ENCODE measurements at regions not wholly inside any gene's neighbourhood (a gene's known extent, or its start where the extent isn't known, plus 50 kb on each side); places are given as distances from the start of the nearest gene placed in this dataset.

- no peak for DNase-seq (ENCODE audit: low read depth)
Measured at GRCh38 chr16:77594057-77594456, 128.3 kb upstream of the NUDT7 start.

DNA sequence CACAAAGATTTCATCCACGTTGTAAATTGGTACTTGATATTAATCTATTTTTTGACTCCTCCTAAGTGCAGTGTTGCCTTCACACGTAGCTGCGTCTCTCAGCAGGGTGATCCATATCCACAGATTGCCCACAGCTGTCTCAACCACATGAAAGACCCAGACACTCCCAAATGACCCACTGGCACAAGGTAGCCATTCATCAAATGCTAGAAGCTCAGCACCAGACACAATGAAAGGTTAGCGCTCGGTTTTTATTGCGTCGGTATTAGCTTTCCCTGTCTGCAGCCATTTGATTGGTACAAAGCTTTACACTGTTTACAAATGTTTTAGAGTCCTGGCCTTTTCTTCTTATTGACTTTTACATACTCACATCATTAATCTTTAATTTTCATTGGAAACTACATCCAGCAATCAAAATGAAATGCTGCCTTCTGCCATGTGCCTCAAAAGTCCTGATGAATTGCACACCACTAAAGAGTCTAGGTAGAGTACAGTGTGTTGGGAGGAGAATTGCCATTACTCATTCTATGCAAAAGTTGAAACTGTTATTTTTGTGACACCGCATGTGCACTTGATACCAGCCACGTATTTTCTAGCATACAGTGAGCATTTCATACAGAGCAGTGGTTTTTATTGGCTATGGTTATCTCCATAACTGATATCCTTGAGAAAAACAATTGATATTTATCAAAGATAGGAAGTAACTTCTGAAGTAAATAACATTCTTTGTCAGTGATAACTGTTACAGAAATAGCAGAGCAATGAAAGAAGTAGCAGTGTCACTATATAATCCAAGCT, 127.3 kb upstream of the NUDT7 start:
- no peak for DNase-seq (ENCODE audit: low read depth)

- peak; percentile 60 for DNase-seq (ENCODE audit: low read depth)
Measured at GRCh38 chr16:77596261-77596660, 126.1 kb upstream of the NUDT7 start.

DNA sequence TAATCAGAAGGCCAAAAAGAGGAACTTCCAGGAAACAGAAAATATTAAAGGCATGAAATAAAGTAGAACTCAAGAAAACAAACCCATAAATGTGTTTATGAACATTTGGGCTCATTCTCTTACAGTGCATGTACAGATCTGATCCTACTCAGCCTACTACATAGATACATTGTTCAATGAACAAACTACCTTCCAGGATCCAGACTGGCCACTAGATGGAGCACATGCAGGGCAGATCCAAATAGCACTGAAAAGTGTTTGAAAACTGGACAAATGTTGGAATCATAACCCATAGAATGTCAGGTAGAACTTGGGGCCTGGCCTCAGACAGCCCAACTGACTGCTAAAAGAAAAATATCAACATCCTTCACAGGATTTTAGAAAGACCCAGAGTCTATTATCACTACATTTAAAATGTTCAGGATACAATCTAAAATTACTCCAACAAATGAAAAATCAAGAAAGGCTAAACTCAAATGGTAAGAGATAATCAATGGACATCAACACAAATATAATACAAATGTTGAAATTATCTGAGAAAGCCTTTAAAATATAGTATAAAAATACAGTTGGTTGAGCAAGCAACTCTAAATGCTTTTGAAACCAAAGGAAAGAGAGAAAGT, 122.4 kb upstream of the NUDT7 start:
- DNase-seq (ENCODE audit: low read depth), result peak; percentile 56

DNA sequence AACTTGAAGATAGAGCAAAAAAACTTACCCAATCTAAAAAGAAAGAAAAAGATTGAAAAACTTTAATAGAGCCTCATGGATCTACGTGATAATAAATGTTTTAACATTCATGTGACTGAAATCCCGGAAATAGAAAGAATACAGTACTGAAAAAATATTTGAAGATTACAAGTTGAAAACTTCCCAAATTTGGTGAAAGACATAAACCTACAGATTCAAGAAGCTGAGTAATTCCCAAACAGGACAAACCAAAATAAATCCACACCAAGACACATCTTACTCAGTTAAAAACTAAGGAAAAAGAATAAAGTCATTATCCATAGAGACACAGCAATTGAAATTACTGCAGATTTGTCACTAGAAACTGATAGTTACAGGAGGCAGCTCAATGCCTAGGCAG, 121.8 kb upstream of the NUDT7 start:
- no peak for DNase-seq (ENCODE audit: low read depth)

DNA sequence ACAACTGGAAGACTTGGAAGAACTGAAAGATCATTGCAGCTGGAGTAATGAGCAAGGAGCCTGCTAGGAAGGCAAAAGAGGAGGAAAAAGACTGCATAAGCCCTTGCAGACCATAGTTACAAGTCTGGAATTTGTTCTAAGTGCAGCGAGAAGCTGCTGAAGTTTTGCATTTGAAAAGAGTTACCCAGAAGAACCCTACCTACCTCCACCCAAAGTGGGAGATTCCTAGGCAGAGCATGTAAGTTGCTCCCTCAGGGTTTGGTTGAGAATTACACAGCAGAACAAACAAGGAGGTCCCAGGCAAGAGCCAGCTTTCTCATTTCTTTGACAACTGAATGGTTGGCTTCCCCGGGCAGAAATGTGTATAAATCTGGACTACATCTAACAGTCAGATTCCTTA, 118.7 kb upstream of the NUDT7 start:
- DNase-seq (ENCODE audit: low read depth), result no peak

DNA sequence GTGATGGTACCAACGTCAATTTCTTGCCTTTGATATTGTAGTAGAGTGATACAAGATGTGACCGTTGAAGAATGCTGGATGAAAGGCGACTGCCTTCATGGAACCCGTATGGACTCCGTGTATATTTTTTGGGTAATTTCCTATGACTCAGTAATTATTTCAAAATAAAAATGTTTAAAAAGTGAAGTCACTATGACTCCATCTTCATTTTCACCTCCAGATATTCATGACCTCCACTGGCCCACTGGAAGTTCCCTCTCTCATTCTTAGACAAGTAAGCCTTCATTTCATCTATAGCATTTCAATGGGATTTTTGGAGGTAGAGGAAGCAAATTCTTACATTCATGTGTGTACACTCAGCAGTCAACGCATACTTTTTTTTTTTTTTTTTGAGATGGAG, 111.8 kb upstream of the NUDT7 start:
- DNase-seq (ENCODE audit: low read depth), result peak; percentile 55

DNA sequence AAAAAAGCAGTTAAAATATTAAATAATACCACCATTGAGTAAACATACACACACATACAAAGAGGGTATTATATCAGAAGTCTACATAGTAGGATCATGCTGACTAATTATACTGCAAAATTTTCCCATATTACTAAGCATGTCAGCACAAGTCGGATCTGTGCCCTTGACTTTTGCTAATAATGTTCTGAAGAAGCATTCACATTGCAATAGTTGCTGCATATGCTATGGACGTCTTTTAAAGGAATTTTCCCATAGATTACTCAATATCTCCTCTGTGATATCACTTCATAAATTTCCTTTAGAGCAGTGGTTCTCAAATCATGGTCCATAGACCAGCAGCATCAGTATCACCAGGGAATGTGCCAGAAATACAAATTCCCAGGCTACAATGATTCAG, 110.9 kb upstream of the NUDT7 start:
- no peak for DNase-seq (ENCODE audit: low read depth)

GRCh38 chr16:77612596-77612995, 109.7 kb upstream of the NUDT7 start:
- no peak for DNase-seq (ENCODE audit: low read depth)

GRCh38 chr16:77613095-77613494, 109.2 kb upstream of the NUDT7 start:
- peak; percentile 29 for DNase-seq (ENCODE audit: low read depth)

GRCh38 chr16:77617553-77617952, 104.8 kb upstream of the NUDT7 start:
- no peak for DNase-seq (ENCODE audit: low read depth)

DNA sequence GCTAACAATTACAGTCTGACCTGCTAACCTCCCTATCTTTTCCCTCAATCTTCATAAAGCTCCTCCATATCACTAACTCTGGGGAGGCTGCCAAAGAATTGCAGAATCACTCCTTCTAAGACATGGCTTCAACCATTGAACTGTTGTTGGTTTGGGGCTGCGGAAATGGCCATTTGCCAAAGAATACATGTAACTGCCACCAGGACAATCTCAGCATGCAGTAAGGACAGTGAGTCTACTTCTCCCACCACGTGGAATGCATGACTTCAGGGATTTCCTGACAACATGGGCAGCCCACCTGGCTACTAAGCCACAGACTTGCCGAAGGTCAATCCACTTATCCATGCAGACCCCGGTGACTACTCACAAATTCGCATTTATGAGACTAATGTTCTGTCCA, 104.3 kb upstream of the NUDT7 start:
- DNase-seq (ENCODE audit: low read depth), result peak; percentile 42

GRCh38 chr16:77618951-77619350, 103.4 kb upstream of the NUDT7 start:
- DNase-seq (ENCODE audit: low read depth), result no peak

- no peak for DNase-seq (ENCODE audit: low read depth)
Measured at GRCh38 chr16:77624085-77624484, 98.2 kb upstream of the NUDT7 start.

- no peak for DNase-seq (ENCODE audit: low read depth)
Measured at GRCh38 chr16:77636615-77637014, 85.7 kb upstream of the NUDT7 start.

DNA sequence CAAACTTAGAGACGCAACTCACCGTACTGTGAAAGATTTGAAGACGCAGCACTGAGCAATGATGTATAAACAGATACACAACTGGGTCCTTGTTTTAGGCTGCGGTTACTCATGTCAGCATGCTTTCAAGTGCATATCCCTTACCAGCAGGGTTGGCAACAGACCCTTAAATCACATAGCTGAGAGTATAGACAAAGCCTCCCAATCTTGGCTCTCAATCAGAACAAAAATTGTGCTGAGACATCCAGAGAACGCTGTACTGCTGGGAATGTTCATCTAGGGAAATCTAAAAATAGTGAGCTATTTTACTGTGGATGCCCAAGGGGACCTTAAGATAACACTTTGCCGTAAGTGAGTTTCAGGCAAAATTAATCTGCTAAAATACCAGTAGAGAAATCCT, 84.4 kb upstream of the NUDT7 start:
- DNase-seq (ENCODE audit: low read depth), result no peak

DNA sequence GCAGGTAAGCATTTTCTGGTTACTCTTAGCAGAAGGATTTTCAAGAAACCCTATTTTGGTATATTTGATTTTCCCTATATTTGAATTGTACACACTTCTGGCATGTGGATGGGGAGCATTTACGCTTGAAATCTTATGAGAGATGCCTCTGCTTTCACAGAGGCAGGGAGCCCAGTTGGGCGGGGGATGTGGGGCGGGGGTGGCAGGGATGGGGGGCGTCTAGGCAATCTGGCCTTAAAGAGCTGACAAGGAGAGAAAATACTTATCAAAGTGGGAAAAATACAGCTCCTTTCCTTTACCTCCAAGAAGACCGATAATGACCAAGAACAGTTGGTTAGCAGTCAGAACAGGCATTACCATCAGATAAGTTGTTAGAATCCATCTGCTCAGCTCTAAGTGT, 79.1 kb upstream of the NUDT7 start:
- DNase-seq (ENCODE audit: low read depth), result no peak

DNA sequence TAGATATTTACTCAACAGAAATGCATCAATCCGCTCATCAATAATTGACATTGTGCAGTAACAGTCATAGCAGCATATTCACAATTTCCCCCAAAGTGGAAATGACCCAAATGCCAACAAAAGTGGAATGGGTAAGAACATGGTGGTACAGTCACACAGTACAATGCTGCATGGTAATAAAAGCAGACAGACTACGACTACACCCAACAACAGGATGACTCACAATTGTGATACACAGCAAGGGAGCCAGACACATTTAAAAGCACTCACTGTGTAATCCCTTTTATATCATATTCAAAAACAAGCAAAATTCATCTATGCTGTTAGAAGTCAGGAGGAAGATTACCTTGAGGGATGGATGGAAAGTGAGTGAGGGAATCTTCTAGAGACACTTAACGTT, 76.5 kb upstream of the NUDT7 start:
- DNase-seq (ENCODE audit: low read depth), result peak; percentile 33

GRCh38 chr16:77647726-77648125, 74.6 kb upstream of the NUDT7 start:
- no peak for DNase-seq (ENCODE audit: low read depth)

DNA sequence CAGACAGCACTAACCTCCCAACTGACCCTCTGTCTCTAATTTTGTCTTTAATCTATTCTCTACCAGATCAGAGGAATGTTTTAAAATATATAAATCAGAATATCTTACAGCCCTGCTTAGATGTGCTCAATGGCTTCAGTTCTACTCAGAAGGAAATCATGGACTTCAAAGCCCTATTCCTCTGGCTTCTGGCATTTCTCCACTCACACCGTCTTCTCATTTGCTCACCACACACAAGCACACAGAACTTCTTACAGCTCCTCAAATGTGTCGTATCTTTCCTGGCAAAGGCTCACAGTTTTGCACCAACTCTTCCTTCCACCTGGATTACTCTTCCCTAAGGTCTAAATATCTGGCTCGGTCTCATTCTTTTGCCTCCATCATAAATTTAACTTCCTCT, 71.6 kb upstream of the NUDT7 start:
- DNase-seq (ENCODE audit: low read depth), result no peak

DNA sequence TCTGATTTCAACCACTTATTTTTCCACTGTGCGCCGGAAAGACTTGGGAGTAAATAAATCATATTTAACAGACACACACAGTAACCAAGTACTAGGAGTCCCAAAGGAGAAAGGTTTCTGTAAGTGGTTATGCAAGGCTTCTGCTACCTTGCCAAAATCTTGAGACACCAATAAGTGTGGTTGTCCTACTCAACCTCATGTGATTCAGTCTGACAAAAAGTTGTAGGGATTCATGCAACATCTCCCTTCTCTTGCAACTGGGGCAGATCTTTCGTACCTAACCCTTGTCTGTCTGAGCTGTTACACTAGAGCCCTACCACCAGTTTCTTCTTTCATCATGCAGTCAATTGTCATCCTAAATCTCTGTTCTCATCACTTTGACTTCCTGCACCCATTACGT, 69.9 kb upstream of the NUDT7 start:
- no peak for DNase-seq (ENCODE audit: low read depth)

DNA sequence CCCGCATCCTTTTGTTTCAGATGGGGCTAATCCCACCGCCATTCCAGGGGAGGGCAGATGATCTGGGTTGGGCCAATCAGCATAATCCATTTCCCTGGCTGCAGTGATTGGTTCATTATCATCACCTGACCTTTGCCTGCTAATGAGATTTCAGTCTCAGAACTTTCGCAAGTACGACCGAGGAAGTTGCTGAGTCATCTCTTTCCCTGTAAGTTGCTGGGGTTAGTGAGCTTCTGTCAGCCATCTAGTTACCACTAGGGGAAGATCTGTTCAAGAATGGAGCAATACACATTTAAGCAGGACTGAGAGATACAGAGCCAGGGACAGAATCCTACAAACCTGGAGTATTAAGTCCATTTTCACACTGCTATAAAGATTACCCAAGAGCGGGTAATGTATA, 65.3 kb upstream of the NUDT7 start:
- DNase-seq (ENCODE audit: low read depth), result peak; percentile 68

DNA sequence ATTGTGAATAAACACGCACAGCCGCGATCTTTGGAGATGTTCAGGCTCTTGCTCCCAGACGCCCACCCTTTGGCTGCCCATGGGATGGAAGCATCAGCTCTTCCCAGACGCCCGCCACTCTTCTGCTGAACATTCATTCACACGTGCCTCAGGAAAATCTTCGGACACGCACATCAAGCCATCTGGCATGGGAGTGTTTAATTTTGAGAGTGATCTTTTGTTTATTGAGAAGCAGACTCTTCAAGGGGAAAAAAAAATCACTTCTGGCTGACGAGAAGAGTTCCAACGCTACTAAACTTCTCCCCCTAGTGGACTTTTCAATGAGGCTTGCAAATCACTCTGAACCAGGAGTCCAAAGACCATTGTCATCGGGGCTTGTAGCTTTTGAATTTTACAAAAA, 62.0 kb upstream of the NUDT7 start:
- DNase-seq (ENCODE audit: low read depth), result peak; percentile 70

GRCh38 chr16:77662246-77662645, 60.1 kb upstream of the NUDT7 start:
- DNase-seq (ENCODE audit: low read depth), result no peak
